ENCODE measurements at regions not wholly inside any gene's neighbourhood (a gene's known extent, or its start where the extent isn't known, plus 50 kb on each side); places are given as distances from the start of the nearest gene placed in this dataset.

- peak; percentile 26 for DNase-seq
Observed at GRCh38 chr10:121076776-121077715, 225.9 kb downstream of the WDR11 start.

GRCh38 chr10:121078036-121078435 lies 226.9 kb downstream of the WDR11 start:
- no peak for DNase-seq

DNA sequence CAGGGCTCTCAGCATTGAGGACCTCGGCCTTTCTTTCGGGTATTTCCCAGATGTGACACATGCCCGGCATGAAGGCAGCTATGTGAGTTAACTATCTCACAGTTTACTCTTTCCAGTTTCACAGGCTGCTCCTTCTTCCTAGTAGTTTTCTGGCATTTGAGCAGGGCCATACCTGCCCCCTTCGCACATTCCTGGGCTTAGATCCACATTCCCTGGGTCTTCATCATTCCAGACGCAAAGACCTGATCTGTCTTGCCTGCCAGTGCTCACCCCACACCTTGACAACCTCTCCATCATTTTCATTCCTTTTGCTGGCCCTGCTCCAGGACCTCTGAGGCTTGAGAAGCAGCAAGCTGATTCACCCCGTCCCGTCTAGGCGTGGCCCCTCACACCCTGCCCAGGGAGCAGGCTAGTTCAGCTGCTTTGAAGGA lies 227.5 kb downstream of the WDR11 start:
- peak; percentile 24 for DNase-seq

DNA sequence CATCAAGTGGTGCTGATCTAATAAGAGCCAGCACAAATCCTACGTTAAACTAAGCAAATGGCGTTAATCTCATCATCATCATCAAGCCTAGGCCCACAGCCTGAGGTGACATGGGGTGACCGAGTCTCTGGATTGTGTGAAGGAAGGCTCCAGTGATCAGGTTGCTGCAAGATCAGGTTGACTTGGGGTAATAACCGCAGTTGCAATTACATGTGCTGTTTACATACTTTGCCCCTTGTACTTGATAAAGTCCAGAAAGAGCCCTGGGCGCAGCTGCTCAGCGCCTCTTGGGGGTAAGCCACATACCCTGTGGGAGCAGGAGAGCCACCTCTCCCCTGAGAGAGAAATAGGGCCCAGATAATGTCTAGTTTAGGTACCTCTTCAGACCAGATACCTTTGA lies 228.1 kb downstream of the WDR11 start:
- no peak for DNase-seq

GRCh38 chr10:121080281-121080891 lies 229.2 kb downstream of the WDR11 start:
- DNase-seq: no peak

GRCh38 chr10:121081306-121081705 lies 230.1 kb downstream of the WDR11 start:
- no peak for DNase-seq

DNA sequence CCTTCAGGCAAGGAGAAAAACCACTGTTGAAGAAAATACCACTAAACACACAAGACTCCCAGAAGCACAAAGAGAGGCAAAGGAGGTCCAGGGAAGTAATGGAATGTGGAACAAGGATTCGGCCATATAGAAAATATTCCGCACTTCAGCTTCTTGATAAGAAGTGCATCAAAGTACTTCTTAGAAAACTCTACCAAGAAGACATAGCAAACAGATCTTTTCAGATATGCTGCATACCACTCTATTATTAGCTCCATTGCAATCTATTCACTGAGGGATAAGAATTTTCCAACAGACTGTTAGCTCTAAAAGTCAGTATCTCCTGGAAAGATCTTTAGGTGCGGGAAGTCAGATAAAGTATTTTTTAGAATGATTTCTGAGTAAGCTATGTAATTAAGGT lies 231.8 kb downstream of the WDR11 start:
- DNase-seq: no peak

DNA sequence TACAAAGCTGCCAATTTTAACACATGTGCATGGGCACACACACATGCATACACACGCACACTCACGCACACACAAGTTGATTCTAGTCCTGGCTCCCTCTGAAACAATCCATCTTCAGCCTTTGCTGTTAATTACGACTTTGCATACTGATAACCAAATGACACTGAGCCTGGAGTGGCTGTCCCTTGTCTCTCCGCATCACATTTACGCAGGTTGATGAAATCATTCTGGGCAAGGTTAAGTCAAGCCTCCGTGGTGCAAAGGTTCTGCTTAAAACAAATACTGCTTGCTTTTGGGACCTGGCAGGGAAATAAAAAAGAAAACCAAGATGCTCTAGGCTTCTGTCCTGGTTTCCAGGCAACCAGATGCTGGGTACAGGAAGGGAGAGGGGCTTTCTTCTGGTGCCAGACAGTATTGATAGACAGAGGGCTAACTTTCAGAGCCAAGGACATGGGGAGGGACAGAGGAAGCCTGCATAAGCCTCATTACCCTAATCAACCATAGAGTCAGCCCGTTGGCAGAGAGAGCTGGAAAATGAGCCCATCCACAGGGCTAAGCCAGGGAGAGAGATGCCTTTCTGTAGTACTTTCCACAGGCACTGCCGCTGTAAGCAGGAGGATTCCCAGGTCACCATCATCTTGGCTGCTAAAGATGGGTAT lies 233.0 kb downstream of the WDR11 start:
- DNase-seq: no peak

GRCh38 chr10:121084675-121085070 lies 233.5 kb downstream of the WDR11 start:
- DNase-seq: no peak

DNA sequence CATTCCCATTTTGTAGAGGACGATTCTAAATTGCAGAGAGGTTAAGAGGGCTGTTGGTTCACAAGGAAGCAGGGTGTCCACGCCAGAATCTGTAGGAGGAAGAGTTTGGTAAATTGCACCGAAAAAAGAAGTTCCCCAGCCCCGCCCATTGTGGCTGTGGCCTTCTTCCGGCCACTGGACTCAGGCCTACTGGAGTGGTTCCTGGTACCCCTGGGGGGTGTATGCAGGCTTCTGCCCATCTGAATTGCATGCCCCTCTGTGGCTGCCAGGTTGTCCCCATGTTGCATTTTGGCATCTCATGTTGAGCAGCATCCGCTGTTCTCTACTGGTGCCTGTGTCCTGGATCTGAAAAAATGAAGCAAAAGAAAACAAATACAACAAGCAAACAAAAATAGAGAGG lies 234.2 kb downstream of the WDR11 start:
- DNase-seq: no peak

DNA sequence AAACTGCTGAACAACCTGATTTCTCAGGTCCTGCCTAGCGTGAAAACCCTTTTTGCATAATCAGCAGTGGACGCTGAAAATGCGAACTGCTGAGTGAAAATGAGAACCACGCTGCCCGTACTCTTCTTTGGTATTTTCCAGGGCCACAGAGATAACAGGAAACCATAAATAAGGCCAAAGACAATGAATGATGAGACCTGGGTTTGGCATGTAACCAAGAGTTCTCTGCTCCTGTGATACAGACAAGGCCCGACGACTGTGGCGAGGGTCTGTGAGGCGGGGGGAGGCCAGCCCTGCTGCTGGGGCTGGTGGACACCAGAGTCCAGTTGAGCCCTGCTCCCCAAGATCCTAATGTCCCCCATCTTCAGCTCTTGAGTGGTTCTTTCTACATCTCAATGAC lies 236.0 kb downstream of the WDR11 start:
- no peak for DNase-seq

DNA sequence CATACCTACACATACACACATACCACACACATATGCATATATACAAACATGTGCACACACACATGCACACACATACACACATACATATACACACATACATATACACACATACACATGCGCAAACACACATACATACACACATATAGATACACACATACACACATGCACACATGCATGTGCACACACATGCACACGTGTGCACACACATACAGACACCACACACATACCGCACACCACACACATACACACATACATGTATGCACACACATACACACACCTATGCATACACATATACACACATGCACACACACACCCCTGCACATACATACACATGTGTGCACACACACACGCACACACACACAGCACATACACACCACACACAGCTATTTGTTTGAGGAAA lies 236.5 kb downstream of the WDR11 start:
- no peak for DNase-seq

DNA sequence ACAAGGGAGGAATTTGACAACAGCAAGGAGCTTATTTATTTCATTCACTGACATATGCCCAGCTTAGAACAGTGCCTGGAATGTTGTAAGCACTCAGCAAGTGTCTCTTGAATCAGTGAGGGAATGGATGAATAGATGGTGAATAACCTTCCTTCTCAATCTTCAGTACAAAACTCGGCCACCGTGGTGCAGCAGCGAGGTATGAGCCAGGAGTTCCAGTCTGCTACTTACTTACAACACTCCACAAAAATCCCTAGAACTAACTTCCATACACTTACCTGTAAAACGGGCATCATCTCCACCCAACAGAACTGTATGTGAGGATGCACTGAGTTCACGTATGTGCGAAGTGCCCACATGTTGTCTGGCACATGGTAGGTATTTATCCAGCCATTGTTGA lies 237.4 kb downstream of the WDR11 start:
- no peak for DNase-seq

- no peak for DNase-seq
Observed at GRCh38 chr10:121089434-121089833, 238.3 kb downstream of the WDR11 start.

DNA sequence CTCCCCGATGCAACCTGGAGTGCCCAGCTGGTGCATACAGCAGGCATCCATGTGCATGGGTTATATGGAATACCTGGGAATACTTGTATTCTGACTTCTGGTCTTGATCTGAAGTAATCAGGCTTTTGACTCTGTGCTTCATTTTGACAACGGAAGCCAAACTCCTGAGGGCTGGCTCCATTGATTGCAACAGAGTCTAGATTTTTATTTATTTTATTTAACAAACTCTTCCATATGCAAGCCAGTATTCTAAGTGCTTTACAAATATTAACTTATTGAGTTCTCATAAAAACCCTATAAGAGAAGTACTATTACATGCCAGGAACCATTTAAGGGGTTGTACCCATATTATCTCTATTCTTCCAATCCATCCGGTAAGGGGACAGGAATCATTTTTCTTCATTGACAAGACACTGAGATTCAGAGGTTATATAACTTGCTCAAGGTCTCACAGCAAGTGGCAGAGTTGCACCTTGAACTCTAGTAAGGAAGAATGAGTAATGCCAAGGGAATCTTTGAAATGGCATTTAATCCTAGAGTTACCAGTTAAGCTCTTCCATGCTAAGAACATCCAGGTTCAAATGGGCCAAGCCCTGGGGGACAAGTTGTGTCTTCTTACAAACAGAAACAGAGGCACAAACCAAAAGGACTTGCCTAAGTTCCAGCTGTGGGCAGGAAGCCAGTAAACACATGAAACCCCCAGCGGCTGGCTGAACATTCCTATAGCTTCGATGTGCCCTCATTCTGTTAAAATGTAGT lies 241.0 kb downstream of the WDR11 start:
- DNase-seq: no peak

- no peak for DNase-seq
Observed at GRCh38 chr10:121092720-121093095, 241.5 kb downstream of the WDR11 start.

DNA sequence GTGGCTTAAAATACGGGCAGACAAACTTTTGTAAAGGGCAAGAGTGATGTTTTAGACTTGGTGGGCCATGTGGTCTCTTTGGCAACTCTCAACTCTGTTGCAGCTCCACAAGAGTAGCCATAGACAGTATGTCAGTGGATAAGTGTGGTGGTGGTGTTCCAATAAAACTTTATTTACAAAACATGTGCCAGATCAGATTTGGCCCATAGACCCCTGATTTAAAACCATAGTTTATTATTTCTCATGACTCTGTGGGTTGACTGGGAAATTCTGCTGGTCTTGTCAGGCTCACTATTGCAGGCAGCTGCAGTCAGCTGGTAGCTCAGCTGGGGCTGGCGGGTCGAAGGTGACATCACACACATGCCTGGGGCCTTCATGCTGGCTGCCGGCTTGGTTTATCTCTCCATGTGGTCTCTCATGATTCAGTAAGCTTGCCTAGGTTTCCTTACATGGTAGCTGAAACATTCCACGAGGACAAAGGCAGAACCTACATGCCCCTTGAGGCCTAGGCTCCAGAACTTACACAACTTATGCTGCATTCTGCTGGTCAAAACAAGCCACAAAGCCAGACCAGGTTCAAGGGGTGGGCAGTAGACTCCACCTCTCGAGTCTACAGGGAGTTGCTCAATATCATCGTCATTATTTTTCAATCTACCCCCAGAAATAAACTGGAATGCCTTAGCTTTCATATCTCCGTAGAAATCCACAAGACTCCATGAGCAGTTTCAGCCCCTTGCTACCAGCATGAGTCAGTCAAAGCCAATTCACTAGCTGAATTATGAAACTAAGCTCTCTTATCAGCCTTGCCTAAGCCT lies 245.7 kb downstream of the WDR11 start:
- DNase-seq: peak; percentile 40

- no peak for DNase-seq
Observed at GRCh38 chr10:121098211-121098610, 247.0 kb downstream of the WDR11 start.

DNA sequence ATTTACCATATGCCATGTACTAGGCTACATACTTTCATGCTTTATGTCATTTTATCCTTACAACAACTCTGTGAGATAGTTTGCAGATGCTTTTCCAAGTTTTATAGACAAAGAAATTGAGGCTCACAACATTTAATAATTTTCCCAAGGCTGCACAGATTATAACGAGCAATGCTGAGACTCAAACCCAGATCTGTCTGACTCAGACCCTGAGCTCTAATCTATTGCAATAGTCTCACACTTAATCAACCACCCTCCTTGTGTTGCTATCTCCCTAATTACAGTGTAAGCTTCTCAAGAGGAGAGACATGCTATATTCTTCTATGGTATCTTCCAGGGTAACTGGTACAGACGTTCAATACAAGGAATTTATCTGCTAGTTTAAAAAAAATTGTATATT lies 247.6 kb downstream of the WDR11 start:
- no peak for DNase-seq

- no peak for DNase-seq
Observed at GRCh38 chr10:121099181-121099580, 248.0 kb downstream of the WDR11 start.

DNA sequence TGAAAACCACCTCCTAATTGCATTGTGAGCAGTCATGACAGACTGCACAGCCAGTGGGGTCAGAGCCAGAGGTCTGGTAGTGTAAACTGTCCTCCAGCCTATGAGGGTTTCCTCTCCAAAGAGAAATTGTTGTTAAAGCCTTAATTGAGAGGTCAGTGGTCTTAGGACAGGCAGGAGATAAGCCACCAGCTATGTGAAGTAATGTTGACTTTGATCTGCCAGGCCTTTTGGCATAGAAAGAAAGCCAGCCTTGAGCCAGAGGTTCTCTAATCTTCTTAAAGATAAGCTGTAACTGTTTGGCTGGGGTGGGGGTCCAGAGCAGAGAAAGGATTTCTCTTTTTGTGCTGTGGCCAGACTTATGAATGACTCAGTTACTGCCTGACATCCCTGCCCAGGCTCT lies 248.4 kb downstream of the WDR11 start:
- DNase-seq: no peak

- DNase-seq: no peak
Observed at GRCh38 chr10:121101561-121101960, 250.4 kb downstream of the WDR11 start.
